GM19239 (cell line): ENCODE measurements at regions not wholly inside any gene's neighbourhood (a gene's known extent, or its start where the extent isn't known, plus 50 kb on each side); places are given as distances from the start of the nearest gene placed in this dataset.
"Not testable (repeated sequence)": the region's sequence is repeated elsewhere in the genome, so short reads cannot be mapped to it uniquely, and the experiment has no call there.

Experiments
- DNase-seq: peaks from one replicate; pipeline ENCODE4 v3.0.0; 2011; ENCODE audit warnings: low spot score; ENCODE audit not compliant: insufficient read length
- FAIRE-seq: peaks from 2 replicates; lab custom pipeline; 2011; peaks lifted over from hg19 to GRCh38; lab: Jason Lieb, UNC

GRCh38 chr5:130759061-130759460 lies 406.0 kb downstream of the HINT1 start:
- FAIRE-seq, result no peak

GRCh38 chr5:130747556-130747955 lies 417.5 kb downstream of the HINT1 start:
- FAIRE-seq, result no peak
- DNase-seq, result no peak

More at GRCh38 chr5:130759061-130759460, 406.0 kb downstream of the HINT1 start:
- no peak for DNase-seq

GRCh38 chr5:130746641-130747040 lies 418.4 kb downstream of the HINT1 start:
- FAIRE-seq, result not testable (repeated sequence)

GRCh38 chr5:130743092-130743491 lies 422.0 kb downstream of the HINT1 start:
- DNase-seq (no peak), FAIRE-seq (no peak)

More at GRCh38 chr5:130746641-130747040, 418.4 kb downstream of the HINT1 start:
- not testable (repeated sequence) for DNase-seq

- DNase-seq (no peak), FAIRE-seq (no peak)
Measured at GRCh38 chr5:130740047-130740569, 424.9 kb downstream of the HINT1 start.

GRCh38 chr5:130731839-130732238 lies 433.2 kb downstream of the HINT1 start:
- no peak for FAIRE-seq
- no peak for DNase-seq

- no peak for DNase-seq
Measured at GRCh38 chr5:130729541-130729940, 435.5 kb downstream of the HINT1 start.

GRCh38 chr5:130727830-130728229 lies 437.2 kb downstream of the HINT1 start:
- no peak for DNase-seq
- FAIRE-seq, result no peak

More at GRCh38 chr5:130729541-130729940, 435.5 kb downstream of the HINT1 start:
- no peak for FAIRE-seq

GRCh38 chr5:130724658-130725057 lies 440.4 kb downstream of the HINT1 start:
- DNase-seq (no peak), FAIRE-seq (no peak)

GRCh38 chr5:130720355-130720754 lies 444.7 kb downstream of the HINT1 start:
- FAIRE-seq (no peak), DNase-seq (no peak)

- FAIRE-seq (no peak), DNase-seq (no peak)
Measured at GRCh38 chr5:130715541-130715940, 449.5 kb downstream of the HINT1 start.

GRCh38 chr5:130714200-130714599 lies 450.9 kb downstream of the HINT1 start:
- no peak for DNase-seq
- no peak for FAIRE-seq

- DNase-seq (no peak), FAIRE-seq (no peak)
Measured at GRCh38 chr5:130712324-130712723, 452.7 kb downstream of the HINT1 start.

- DNase-seq, result no peak
- no peak for FAIRE-seq
Measured at GRCh38 chr5:130710596-130710995, 454.5 kb downstream of the HINT1 start.

- DNase-seq, result no peak
- FAIRE-seq, result no peak
Measured at GRCh38 chr5:130708754-130709153, 456.3 kb downstream of the HINT1 start.

- FAIRE-seq, result no peak
- no peak for DNase-seq
Measured at GRCh38 chr5:130706696-130707095, 458.4 kb downstream of the HINT1 start.

- FAIRE-seq, result no peak
- DNase-seq, result no peak
Measured at GRCh38 chr5:130705368-130705767, 459.7 kb downstream of the HINT1 start.

- FAIRE-seq (no peak), DNase-seq (no peak)
Measured at GRCh38 chr5:130693509-130693908, 471.5 kb downstream of the HINT1 start.

GRCh38 chr5:130692770-130693169 lies 472.3 kb downstream of the HINT1 start:
- DNase-seq, result no peak
- FAIRE-seq, result no peak

GRCh38 chr5:130689831-130690230 lies 475.2 kb downstream of the HINT1 start:
- no peak for DNase-seq
- FAIRE-seq, result no peak

- no peak for FAIRE-seq
Measured at GRCh38 chr5:130687085-130687733, 477.8 kb downstream of the HINT1 start.

GRCh38 chr5:130678637-130679036 lies 486.4 kb downstream of the HINT1 start:
- DNase-seq (no peak), FAIRE-seq (no peak)

More at GRCh38 chr5:130687085-130687733, 477.8 kb downstream of the HINT1 start:
- DNase-seq, result no peak
